ENCODE measurements at regions not wholly inside any gene's neighbourhood (a gene's known extent, or its start where the extent isn't known, plus 50 kb on each side); places are given as distances from the start of the nearest gene placed in this dataset.

- Mint-ChIP-seq H3K4me1 (ENCODE audit: low read depth) (peaks cover 8% of the 10 kb centered on the region), H3K27me3 (ENCODE audit: low read depth) (no peaks in the 10 kb centered on the region), H3K36me3 (ENCODE audit: low read depth) (no peaks in the 10 kb centered on the region), H3K4me3 (ENCODE audit: unreplicated experiment) (no peak overlapping the region), H3K9me3 (ENCODE audit: low read depth) (no peaks in the 10 kb centered on the region), H3K27ac (ENCODE audit: unreplicated experiment) (no peak overlapping the region)
- no peak for DNase-seq (ENCODE audit: low spot score)
- TF ChIP-seq CTCF (IDR thresholded peaks at IDR 0.05): no peak
These were observed 216.5 kb downstream of the SKIDA1 start for GRCh38 chr10:21308946-21309345.

GRCh38 chr10:21308018-21308417 lies 217.5 kb downstream of the SKIDA1 start:
- H3K4me3 Mint-ChIP-seq (ENCODE audit: unreplicated experiment): no peak overlapping the region
- H3K27me3 Mint-ChIP-seq (ENCODE audit: low read depth): no peaks in the 10 kb centered on the region
- H3K36me3 Mint-ChIP-seq (ENCODE audit: low read depth): no peaks in the 10 kb centered on the region
- DNase-seq (ENCODE audit: low spot score): no peak
- H3K27ac Mint-ChIP-seq (ENCODE audit: unreplicated experiment): no peak overlapping the region
- H3K4me1 Mint-ChIP-seq (ENCODE audit: low read depth): peaks cover 4% of the 10 kb centered on the region
- TF ChIP-seq CTCF (IDR thresholded peaks at IDR 0.05): no peak
- H3K9me3 Mint-ChIP-seq (ENCODE audit: low read depth): no peaks in the 10 kb centered on the region

- no peak for TF ChIP-seq CTCF (IDR thresholded peaks at IDR 0.05)
- Mint-ChIP-seq H3K36me3 (ENCODE audit: low read depth) (no peaks in the 10 kb centered on the region), H3K27me3 (ENCODE audit: low read depth) (no peaks in the 10 kb centered on the region), H3K4me3 (ENCODE audit: unreplicated experiment) (no peak overlapping the region), H3K27ac (ENCODE audit: unreplicated experiment) (no peak overlapping the region), H3K9me3 (ENCODE audit: low read depth) (no peaks in the 10 kb centered on the region), H3K4me1 (ENCODE audit: low read depth) (no peaks in the 10 kb centered on the region)
- DNase-seq (ENCODE audit: low spot score): no peak
These were observed 220.9 kb downstream of the SKIDA1 start for GRCh38 chr10:21304608-21305007.

GRCh38 chr10:21304198-21304597 lies 221.3 kb downstream of the SKIDA1 start:
- Mint-ChIP-seq H3K36me3 (ENCODE audit: low read depth) (no peaks in the 10 kb centered on the region), H3K27ac (ENCODE audit: unreplicated experiment) (no peak overlapping the region), H3K4me1 (ENCODE audit: low read depth) (no peaks in the 10 kb centered on the region), H3K9me3 (ENCODE audit: low read depth) (no peaks in the 10 kb centered on the region), H3K4me3 (ENCODE audit: unreplicated experiment) (no peak overlapping the region), H3K27me3 (ENCODE audit: low read depth) (no peaks in the 10 kb centered on the region)
- no peak for TF ChIP-seq CTCF (IDR thresholded peaks at IDR 0.05)
- no peak for DNase-seq (ENCODE audit: low spot score)

- no peak for DNase-seq (ENCODE audit: low spot score)
- no peaks in the 10 kb centered on the region for H3K36me3 Mint-ChIP-seq (ENCODE audit: low read depth)
- H3K27ac Mint-ChIP-seq (ENCODE audit: unreplicated experiment): no peak overlapping the region
- H3K27me3 Mint-ChIP-seq (ENCODE audit: low read depth): peaks cover under 1% of the 10 kb centered on the region
- no peaks in the 10 kb centered on the region for H3K9me3 Mint-ChIP-seq (ENCODE audit: low read depth)
- H3K4me3 Mint-ChIP-seq (ENCODE audit: unreplicated experiment): no peak overlapping the region
- no peaks in the 10 kb centered on the region for H3K4me1 Mint-ChIP-seq (ENCODE audit: low read depth)
- no peak for TF ChIP-seq CTCF (IDR thresholded peaks at IDR 0.05)
These were observed 224.9 kb downstream of the SKIDA1 start for GRCh38 chr10:21300551-21300950.
